Ecto neural progenitor cell (in vitro differentiated cells): ENCODE measurements at regions not wholly inside any gene's neighbourhood (a gene's known extent, or its start where the extent isn't known, plus 50 kb on each side); places are given as distances from the start of the nearest gene placed in this dataset.
"Not testable (repeated sequence)": the region's sequence is repeated elsewhere in the genome, so short reads cannot be mapped to it uniquely, and the experiment has no call there.

Experiments
- DNase-seq: peaks from one replicate; pipeline ENCODE4 v3.0.0-alpha.2; 2018; ENCODE audit warnings: low spot score

DNA sequence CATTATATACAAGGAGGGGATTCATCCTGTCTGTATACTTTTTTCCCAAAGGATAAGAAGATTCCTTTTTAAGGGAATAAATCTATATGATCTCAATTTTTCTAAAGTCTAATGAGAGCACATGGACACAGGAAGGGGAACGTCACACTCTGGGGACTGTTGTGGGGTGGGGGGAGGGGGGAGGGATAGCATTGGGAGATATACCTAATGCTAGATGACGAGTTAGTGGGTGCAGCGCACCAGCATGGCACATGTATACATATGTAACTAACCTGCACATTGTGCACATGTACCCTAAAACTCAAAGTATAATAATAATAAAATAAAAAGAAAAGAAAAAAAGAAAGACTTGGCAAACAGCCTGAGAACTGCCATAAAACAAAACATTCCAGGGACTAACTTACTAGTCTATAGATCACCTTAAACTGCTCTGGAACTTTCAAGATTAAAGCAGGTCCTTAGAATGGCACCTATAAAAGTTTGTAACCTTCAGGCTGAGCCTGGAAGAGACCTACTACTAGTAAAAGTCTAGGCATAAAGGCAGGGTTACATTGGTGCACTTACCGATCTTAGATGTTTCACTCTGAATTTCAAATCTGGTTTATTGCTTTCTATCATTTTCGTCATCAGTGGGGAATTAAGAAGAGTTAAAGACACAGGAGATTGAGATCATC lies 780.6 kb downstream of the SLITRK1 start:
- not testable (repeated sequence) for DNase-seq

DNA sequence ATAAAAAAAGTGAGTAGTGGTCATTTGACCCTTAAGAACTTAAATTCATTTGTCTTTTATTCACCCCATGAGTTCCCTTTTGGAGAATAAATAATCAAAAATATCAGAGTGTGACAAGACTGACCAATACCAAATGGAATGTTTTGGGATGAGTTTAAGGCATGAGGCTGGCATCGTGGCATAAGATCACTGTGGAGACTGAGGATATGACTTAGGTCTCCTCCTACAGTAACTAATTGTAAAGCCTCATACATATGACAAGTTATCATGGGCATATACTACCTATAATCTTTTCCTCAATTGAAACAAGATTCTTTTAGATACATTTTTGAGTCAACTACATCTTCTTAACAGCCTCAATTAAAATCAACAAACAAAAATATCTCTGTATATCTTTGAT lies 782.0 kb downstream of the SLITRK1 start:
- DNase-seq, result no peak

DNA sequence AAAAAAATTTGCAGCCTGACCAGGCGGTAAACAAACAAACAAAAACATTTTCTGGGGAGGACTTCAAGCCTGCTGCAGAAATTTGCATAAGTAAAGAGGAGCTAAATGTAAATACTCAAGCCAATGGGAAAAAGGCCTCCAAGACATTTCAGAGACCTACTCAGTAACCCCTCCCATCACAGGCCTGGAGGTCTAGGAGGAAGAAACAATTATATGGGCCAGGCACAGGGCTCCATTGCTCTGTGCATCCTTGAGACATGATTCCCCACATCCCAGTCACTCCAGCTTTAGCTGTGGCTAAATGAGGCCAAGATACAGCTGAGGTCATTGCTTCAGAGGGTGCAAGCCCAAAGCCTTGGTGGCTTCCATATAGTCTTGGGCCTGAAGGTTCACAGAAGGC lies 793.4 kb downstream of the SLITRK1 start:
- no peak for DNase-seq

DNA sequence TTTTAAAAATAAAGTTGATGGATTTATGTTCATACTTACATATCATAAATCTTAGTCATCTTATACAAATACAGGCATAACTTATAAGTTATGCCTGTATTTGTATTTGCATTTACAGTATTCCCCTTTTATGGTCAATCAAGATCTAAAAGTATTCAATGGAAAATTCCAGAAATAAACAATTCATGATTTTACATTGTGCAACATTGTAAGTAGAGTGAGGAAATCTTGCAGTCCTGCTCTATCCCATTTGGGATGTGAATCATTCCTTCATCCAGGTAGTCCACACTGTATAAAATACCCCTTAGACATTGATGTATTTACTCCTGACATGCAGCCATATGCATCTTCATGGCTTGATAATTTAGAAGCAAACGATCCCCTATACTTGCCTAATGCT lies 795.3 kb downstream of the SLITRK1 start:
- DNase-seq, result no peak

DNA sequence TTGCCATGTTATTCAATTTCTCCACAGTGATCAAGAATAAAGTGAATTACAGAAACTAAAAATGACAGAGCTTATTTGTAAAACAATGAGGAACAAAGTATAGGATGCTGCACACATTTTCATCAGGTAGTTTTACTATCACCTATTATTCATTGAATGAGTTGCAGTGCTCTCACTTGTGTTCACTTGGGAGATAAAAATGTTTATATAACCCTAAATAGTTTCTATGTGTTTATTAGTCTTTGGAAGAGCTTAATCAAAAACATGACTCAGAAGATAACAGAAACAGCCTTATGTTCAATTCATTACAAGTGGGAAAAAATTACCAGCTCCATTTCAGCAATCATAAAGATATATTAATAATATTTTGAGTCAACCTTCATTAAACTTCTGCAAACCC lies 796.2 kb downstream of the SLITRK1 start:
- DNase-seq, result no peak

DNA sequence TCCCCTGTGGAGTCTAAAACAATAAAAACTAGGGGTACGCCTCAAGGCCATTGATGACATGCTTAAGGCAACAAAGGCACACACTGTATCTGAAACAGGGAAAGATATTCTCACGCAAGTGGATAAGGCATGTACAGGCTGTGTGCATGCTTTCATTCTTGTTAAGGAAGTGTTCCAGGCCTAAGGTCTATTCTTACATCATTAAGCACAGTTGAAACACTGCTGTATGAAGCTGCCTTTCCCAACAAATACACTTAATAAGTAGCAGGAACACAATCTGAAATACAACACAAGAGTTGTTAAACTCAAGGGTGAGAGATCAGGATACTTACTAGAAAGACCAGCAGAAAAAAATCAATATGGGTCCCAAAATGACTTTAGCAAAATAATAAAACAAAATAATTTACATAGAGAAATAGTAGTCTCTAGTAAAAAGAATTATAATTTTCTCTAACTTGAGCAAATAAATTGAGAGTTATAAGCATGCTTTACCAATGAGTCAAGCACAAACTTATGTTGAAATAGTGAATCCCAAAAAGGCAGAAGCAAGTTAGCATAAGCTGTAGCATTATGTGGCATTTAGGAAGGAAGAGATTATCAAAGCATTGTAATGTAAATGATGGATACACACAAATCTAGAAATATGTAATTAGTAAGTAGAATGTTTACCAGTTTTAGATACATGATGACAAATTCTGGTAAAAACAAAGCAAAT lies 796.9 kb downstream of the SLITRK1 start:
- DNase-seq, result no peak

DNA sequence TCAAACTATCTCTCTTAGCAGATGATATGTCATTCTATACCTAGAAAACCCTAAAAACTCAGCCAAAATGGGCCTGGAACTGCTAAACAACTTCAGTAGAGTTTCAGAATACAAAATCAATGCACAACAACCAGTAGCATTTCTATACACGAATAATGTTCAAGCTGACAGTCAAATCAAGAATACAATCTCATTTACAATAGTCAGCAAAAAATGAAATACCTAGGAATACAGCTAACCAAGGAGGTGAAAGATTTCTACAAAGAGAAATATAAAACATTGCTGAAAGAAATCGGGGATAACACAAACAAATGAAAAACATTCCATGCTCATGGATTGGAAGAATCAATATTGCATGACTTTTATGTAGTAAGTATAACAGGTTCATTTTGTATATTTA lies 804.8 kb downstream of the SLITRK1 start:
- no peak for DNase-seq

DNA sequence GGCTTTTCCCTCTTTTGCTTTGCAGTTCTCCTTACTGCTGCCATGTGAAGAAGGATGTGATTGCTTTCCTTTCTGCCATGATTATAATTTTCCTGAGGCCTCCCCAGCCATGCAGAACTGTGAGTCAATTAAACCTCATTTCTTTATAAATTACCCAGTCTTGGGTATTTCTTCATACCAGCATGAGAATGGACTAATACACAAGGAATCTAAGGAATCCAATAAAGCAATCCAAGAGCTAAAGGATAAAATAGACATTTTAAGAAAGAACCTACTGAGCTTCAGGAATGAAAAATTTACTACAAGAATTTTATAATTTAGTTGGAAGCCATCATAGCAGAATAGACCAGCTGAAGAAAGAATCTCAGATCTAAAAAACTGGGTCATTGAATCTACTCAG lies 808.3 kb downstream of the SLITRK1 start:
- not testable (repeated sequence) for DNase-seq

DNA sequence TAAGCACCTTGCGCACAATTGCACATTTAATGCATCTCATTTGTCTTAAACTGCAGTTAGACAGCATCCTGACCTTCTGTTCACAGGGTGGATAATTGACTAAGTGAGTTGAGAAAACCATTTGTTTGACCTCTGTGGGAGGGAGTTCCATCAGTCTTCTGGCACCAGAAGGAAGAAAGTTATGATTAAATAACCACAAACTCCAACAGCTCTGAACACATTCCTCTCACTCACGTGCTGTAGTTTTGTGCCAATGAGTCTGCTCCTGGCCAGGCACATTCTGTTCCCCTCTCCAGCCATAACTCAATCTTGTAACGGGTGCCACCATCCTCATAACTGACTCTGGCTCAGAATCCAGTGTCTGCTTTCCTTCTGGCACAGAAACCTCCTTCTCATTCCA lies 817.2 kb downstream of the SLITRK1 start:
- DNase-seq, result no peak

DNA sequence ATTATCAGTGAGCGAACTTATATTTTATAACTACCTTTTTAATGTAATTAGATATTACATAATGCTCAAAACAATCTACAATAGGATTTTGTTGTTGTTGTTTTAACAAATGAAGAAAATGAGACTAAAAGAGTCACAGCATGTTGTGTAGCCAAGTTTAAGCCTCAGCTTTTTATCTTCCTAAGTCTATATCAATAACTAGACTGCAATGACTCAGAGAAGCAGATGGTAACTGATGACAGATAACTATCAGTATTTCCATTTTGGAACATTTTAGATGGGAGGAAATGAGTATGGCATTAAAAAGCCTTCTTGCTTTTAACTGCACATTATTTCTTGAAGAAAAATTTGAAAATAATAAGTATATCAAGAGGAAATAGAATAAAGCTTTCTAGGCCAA lies 825.2 kb downstream of the SLITRK1 start:
- DNase-seq, result no peak

DNA sequence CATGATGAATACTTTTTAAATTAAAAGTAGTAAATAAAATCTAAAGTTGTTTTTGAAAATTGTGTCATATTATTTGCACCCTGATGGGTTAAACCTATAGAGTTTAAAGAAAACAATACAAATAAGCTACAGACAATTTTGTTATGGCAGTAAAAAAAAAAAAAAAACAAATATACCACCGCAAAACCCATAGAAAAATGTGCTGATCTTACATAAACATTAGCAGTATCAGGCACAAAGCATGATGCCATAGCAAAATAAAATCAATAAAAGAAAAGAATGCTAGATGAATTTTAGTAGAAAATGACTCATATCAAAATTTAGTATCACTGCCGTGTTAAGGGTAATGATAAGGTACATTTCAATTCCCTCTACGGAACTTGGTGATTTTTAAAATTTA lies 826.0 kb downstream of the SLITRK1 start:
- DNase-seq, result no peak

DNA sequence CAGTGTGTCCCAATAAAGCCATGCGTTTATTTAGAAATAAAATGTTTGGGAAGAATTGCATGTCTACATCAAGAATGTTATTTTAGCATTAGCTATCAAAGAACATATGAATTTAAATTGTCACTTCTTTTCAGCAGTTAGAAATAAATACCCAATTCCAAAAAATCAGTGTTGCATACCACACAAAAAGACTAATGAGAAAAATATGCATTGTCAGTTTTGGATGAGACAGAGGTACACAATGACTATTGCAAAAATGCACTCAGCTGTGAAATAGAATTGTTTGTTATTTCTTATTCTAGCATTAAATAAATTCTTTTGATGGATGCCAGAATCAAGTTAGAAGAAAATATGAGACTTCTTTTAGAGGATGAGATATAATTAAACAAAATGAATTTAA lies 833.9 kb downstream of the SLITRK1 start:
- DNase-seq, result no peak

DNA sequence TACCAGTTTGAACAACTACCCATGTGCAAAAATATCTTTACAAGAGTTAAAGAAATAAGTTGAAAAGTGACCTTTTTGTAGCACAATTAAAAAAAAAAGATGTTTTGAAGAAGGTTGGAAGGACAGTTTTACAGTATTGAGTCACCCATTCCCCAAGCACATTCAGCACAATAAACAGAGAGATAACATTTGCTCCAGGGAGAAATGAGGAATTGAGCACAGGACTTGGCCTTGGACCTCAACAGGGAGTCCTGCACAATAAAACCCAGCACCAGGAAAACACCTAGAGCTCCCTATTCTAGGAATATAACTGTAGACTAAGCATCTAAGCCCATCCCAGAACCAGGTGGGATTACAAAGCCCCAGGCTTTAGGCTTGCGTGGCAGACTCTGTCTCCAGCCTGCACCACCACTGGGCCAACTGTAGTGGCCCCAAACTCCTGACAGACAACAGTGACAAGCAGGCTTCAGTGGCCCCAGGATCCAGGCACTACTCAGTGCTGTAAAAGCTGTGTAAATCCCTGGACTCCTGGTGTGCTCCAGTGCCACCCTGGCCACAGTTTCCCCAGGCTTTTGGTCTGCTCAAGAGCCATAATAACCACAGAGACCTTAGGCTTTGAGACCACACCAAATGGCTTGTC lies 857.2 kb downstream of the SLITRK1 start:
- DNase-seq, result no peak

DNA sequence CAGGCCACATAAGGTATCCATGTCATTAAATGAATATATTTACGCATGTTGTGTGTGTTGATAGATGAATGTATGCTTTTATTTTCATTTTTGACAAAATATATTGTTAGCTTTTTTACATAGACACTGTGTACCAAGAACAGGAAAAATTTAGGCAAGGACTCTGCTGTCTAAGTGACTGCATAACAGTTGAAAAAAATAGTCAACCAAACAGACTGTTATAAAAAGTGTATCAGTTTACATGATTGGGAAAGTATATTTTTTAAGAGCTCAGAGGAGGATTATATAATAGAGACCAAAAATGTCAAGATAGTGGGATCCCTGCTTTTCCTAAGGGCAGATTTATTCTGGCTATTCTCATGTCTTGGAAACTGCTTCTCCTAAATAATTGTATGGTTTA lies 858.0 kb downstream of the SLITRK1 start:
- no peak for DNase-seq

DNA sequence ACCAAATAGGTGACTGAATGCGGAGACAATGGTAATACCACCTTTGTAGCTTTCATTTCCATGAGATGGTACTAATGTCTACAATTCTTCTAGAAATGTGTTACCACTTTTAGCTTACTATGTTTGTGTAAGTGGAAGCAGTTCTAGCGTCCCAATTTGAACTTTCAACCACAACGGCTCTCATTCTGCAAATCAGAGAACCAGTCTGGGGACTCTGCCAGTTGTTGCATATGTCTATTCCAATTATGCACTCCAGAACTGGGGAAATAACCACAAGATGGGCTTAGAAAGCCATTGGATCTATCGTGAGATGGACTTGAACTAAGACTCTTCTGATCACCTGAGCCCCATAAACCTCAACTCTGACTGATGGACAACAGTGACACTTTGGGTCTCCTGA lies 862.3 kb downstream of the SLITRK1 start:
- no peak for DNase-seq

DNA sequence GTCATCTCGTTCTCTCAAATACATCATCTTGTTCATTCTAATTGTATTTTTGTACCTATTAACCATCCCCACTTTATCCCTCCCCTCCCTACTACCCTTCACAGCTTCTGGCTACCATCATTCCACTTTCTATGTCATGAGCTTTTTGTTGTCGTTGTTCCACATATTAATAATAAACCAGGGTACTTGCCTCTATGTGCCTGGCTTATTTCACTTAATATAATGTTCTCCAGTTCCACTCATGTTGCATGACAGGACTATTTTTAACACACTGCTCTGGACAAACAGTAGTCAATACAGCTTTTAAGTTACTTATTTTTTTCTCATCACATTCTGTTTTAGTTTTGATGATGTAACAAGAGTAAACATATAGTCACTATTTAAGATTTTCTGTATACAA lies 872.3 kb downstream of the SLITRK1 start:
- no peak for DNase-seq

DNA sequence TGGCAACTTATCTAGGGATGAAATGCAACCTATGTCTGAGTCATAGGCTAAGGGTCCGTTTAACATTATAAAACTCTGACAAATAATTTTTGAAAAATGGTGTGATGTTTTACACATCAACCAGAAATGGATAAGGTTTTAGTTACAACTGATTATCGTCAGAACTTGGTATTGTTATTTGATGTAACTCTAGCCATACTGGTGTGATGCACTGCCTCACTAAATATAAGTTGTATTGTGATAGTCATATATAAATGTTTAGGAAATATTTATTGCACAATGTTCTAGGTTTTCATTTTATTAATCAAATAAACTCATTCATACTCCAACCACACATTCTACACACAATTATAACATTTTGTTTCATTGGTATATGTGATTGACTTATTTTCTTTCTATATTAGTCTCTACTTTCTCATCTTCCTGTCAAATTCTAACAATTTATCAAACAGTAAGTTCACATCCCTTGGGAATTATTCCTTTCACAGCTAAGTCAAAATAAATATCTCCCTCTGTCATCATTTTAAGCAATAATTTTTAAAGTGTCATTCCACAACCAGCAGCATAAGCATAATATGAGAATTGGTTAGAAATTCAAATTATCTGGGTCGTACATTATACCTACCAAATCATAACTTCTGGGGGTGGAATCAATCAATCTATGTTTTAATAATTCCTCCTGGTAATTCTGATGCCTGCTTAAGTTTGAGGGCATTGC lies 873.9 kb downstream of the SLITRK1 start:
- DNase-seq, result no peak

DNA sequence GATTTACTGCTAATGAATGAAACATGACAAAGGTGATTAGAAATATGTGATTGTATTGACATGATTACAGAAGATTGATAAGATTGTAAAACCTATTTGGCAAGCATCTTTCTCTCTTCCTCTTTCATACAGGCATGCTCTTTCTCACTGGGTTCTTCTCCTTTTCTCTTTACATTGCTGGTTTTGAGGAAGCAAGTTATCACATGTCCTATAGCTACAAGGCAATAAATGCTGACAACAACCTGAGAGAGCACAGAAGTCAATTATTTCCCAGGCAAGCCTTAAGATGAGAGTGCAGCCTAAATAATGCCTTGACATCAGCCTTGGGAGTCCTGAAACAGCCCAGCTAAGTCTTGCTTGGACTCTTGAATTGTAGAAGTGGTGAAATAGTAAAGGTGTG lies 875.0 kb downstream of the SLITRK1 start:
- no peak for DNase-seq

DNA sequence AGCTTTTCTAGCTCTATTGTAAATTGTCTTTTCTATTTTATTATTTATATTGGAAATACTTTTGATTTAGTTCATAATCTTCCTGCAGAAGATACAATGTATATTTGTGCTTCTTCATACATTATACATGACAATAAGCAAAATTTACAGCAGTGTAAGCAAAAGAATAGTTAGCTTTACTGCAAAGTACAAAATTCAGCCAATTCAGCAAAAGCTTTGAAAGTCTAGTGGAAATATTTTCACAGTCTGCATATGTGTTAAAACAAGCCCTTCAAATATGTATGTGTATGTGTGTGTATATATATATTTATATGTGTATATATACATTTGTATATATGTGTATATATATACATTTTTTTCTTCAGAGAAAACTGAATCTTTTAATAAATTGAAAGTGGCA lies 879.1 kb downstream of the SLITRK1 start:
- no peak for DNase-seq

DNA sequence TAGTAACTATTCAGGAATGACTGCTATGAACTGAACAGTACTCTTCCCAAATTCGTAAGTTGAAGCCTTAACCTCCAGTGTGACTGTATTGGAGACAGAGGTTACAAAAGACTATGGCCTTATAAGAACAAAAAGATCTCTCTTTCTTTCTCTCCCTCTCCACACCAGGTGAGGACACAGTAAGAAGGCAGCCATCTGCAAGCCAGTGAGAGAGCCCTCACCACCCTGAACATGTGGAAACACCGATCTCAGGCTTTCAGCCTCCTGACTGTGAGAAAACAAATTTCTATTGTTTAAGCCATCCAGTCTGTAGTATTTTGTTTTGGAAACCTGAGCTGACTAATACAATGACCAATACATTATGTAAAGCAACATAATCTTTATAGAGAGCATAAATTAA lies 888.9 kb downstream of the SLITRK1 start:
- DNase-seq, result no peak

DNA sequence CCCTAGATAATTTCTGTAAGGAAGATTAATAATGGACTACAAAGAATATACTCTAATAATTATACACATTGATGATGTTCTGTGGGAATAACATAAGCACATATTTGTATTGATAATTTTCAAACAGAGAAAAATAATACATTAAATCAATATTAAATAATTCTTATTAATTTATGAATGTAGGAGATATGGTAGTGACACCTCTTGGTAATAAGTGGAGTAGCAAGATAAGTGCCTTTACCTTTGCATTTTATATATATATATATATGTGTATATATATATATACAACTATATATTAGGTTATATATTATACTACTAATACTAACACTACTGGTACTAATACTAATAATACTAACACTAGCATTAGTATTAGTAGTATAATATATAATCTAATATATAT lies 905.8 kb downstream of the SLITRK1 start:
- no peak for DNase-seq

DNA sequence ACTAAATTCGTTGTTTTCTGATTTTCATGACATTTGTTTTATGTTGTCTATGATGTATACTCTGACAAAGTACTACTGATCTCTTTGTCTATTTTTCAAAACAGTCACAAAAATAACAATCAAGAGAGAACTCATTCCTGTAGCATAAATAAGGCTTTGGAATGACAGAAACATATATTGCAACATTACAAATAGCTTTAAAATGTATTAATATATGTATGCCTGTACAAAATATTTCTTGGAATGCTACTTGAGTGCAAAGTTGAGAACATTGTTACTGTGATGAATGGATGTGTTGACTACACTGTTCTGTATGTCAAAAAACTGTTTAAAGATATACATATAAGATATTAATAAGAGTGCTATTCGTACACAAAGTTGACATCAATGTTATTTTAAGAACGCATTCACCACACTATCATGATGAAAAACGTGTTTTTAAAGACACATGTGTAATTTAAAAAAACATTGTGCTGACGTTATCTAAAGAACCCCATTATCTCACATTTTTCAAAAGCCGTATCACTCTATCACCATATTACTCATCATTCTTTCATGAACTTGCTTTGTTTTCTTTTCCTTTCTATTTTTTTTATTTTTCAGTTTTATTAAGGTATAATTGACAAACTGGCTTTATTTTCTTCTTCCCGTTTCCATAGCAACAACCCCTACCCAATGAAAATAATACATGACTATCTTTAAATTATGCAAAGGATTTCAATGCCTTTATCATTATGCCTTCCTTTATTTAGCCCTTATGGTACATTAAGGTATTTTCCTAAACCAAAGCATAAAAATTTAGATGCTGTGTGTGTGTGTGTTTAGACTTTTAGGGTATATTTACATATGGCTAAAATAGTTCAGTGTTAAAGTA lies 918.8 kb downstream of the SLITRK1 start:
- no peak for DNase-seq
